ENCODE measurements at regions not wholly inside any gene's neighbourhood (a gene's known extent, or its start where the extent isn't known, plus 50 kb on each side); places are given as distances from the start of the nearest gene placed in this dataset.

DNA sequence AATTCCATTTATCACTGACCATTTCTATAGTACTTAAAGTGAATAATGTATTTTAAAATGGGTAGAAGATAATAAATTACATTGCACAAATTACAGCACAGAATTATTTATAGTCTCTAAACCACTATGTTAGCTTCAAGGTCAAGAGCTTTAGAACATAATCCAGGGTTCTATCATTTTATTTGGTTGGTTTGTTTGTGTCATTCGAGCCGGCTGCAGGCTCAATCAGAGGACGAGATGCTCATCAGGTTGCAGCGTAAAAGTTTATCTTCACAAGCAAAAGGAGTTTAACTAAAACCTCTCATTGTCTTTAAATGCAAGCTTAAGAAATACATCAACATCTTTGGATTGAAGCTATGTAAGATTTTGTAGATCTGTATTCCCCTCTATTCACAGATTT, 523.8 kb downstream of the EFNA5 start:
- Histone ChIP-seq H3K9me3 (ENCODE audit: control insufficient read depth in 3 of 3, low read length in 3 of 3) (no peaks in the 10 kb centered on the region), H3K4me1 (ENCODE audit: control insufficient read depth in 3 of 3, insufficient read depth in 3 of 3, low read length in 3 of 3) (peaks cover 0 to 5% (median 0%) of the 10 kb centered on the region in 3 donors), H3K36me3 (ENCODE audit: control insufficient read depth in 3 of 3, insufficient read depth in 3 of 3, low read length in 3 of 3) (no peaks in the 10 kb centered on the region), H3K4me3 (ENCODE audit: low read length in 3 of 3) (no peak overlapping the region), H3K27me3 (ENCODE audit: control insufficient read depth in 3 of 3, insufficient read depth in 3 of 3, low read length in 3 of 3) (no peaks in the 10 kb centered on the region), H3K9ac (ENCODE audit: low read depth in 1 of 3, low read length in 3 of 3) (no peak overlapping the region), H3K27ac (ENCODE audit: low read depth, low read length) (no peak overlapping the region)

DNA sequence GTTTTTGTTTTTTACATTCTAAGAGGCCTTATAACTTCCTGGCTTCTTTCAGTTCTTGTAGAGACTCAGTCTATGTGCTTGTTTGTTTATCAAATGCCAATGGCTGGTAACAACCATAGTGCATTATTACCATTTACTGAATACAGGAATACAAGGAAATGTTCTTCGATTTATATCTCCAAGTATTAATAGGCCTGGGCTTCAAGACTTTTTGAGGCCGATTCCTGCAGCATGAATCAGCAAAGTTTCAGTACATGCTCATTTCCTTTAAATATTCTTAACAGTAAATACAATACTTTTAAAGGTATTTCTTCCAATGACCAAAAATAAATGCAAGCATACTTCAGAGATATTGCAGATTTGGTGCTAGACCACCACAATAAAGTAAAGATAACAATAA, 535.3 kb downstream of the EFNA5 start:
- Histone ChIP-seq H3K9me3 (ENCODE audit: control insufficient read depth in 3 of 3, low read length in 3 of 3) (peaks cover 0 to 1% (median 0%) of the 10 kb centered on the region in 3 donors), H3K4me1 (ENCODE audit: control insufficient read depth in 3 of 3, insufficient read depth in 3 of 3, low read length in 3 of 3) (peaks cover 0 to 3% (median 0%) of the 10 kb centered on the region in 3 donors), H3K9ac (ENCODE audit: low read depth in 1 of 3, low read length in 3 of 3) (no peak overlapping the region), H3K36me3 (ENCODE audit: control insufficient read depth in 3 of 3, insufficient read depth in 3 of 3, low read length in 3 of 3) (no peaks in the 10 kb centered on the region), H3K27ac (ENCODE audit: low read depth, low read length) (no peak overlapping the region), H3K27me3 (ENCODE audit: control insufficient read depth in 3 of 3, insufficient read depth in 3 of 3, low read length in 3 of 3) (no peaks in the 10 kb centered on the region), H3K4me3 (ENCODE audit: low read length in 3 of 3) (no peak overlapping the region)

DNA sequence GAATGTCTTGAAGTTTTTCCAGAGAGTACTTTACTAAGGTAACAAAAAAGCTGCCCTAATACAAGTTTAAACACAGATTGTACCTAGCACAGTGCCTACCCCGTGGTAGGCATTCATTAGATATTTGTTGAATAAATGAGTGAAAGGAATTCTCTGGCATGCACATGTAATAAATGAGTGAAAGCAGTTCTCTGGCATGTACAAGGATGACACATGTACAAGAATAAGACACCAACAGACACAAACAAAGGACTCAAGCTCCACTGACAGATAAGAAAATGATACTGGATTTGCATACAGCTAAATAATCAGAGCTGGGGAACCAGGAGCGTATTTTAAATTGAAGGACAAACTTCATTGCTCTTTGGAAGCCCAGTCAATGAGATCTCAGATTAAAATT, 535.8 kb downstream of the EFNA5 start:
- Histone ChIP-seq H3K27me3 (ENCODE audit: control insufficient read depth in 3 of 3, insufficient read depth in 3 of 3, low read length in 3 of 3) (no peaks in the 10 kb centered on the region), H3K36me3 (ENCODE audit: control insufficient read depth in 3 of 3, insufficient read depth in 3 of 3, low read length in 3 of 3) (no peaks in the 10 kb centered on the region), H3K27ac (ENCODE audit: low read depth, low read length) (no peak overlapping the region), H3K4me1 (ENCODE audit: control insufficient read depth in 3 of 3, insufficient read depth in 3 of 3, low read length in 3 of 3) (peaks cover 0 to 3% (median 0%) of the 10 kb centered on the region in 3 donors), H3K9ac (ENCODE audit: low read depth in 1 of 3, low read length in 3 of 3) (no peak overlapping the region), H3K4me3 (ENCODE audit: low read length in 3 of 3) (no peak overlapping the region), H3K9me3 (ENCODE audit: control insufficient read depth in 3 of 3, low read length in 3 of 3) (no peaks in the 10 kb centered on the region)

DNA sequence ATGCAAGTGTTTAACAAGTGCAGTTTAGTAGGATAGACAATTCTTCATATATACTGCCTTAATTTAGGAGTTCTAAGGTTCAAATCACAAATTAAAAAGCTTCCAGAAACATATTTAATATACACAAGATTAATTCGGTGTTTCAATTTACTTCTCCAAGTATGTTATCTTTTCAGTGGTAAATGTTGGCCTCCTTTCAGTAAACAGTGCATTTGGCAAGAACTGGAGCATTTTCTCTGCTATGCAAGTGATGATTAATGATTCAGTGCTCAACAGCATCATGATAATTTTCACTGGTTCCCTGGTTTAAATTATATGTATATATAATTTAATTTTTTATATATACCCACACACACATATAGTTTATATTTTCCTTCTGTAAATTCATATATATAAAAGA, 541.7 kb downstream of the EFNA5 start:
- Histone ChIP-seq H3K9ac (ENCODE audit: low read depth in 1 of 3, low read length in 3 of 3) (no peak overlapping the region), H3K36me3 (ENCODE audit: control insufficient read depth in 3 of 3, insufficient read depth in 3 of 3, low read length in 3 of 3) (no peaks in the 10 kb centered on the region), H3K9me3 (ENCODE audit: control insufficient read depth in 3 of 3, low read length in 3 of 3) (no peaks in the 10 kb centered on the region), H3K4me3 (ENCODE audit: low read length in 3 of 3) (no peak overlapping the region), H3K27ac (ENCODE audit: low read depth, low read length) (no peak overlapping the region), H3K27me3 (ENCODE audit: control insufficient read depth in 3 of 3, insufficient read depth in 3 of 3, low read length in 3 of 3) (no peaks in the 10 kb centered on the region), H3K4me1 (ENCODE audit: control insufficient read depth in 3 of 3, insufficient read depth in 3 of 3, low read length in 3 of 3) (no peaks in the 10 kb centered on the region)

DNA sequence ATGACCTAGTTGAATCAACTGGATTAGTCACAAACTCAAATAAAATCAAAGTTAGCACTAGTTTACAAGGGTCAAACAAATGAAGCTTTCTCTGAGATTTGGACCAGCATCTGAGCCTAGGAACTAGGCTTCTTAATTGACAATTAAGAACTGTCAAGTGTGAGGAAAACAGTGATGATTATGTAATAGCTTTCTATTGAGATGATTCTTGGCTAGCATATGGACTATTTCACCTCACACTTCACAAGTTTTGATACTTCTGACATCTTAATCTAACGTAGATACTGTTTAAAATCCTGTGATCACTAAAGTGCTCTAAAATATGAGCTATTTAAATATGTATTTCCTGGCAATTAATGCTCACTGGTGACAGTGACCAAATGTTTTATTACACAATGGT, 542.9 kb downstream of the EFNA5 start:
- Histone ChIP-seq H3K27ac (ENCODE audit: low read depth, low read length) (no peak overlapping the region), H3K4me1 (ENCODE audit: control insufficient read depth in 3 of 3, insufficient read depth in 3 of 3, low read length in 3 of 3) (no peaks in the 10 kb centered on the region), H3K9ac (ENCODE audit: low read depth in 1 of 3, low read length in 3 of 3) (no peak overlapping the region), H3K27me3 (ENCODE audit: control insufficient read depth in 3 of 3, insufficient read depth in 3 of 3, low read length in 3 of 3) (no peaks in the 10 kb centered on the region), H3K36me3 (ENCODE audit: control insufficient read depth in 3 of 3, insufficient read depth in 3 of 3, low read length in 3 of 3) (no peaks in the 10 kb centered on the region), H3K9me3 (ENCODE audit: control insufficient read depth in 3 of 3, low read length in 3 of 3) (no peaks in the 10 kb centered on the region), H3K4me3 (ENCODE audit: low read length in 3 of 3) (no peak overlapping the region)

DNA sequence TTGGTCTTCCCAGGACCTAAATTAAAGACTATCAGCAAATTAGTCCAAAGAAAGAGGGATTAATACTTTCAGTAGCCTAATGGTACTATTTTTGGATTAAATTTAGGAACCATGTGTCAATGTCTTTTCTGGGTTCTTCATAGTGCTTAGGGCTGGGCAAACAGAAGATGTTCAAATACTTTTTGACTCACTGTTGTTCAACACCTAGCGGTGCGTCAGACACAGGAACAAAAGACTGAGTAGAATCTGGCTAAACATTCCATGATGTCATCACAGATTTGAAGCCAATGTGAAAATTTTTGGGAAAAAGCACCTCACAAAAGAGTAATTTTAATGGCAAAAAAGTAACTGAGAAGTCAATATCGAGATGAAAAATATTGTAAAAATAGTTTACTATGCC, 544.4 kb downstream of the EFNA5 start:
- Histone ChIP-seq H3K27ac (ENCODE audit: low read depth, low read length) (no peak overlapping the region), H3K9me3 (ENCODE audit: control insufficient read depth in 3 of 3, low read length in 3 of 3) (no peaks in the 10 kb centered on the region), H3K4me1 (ENCODE audit: control insufficient read depth in 3 of 3, insufficient read depth in 3 of 3, low read length in 3 of 3) (no peaks in the 10 kb centered on the region)

DNA sequence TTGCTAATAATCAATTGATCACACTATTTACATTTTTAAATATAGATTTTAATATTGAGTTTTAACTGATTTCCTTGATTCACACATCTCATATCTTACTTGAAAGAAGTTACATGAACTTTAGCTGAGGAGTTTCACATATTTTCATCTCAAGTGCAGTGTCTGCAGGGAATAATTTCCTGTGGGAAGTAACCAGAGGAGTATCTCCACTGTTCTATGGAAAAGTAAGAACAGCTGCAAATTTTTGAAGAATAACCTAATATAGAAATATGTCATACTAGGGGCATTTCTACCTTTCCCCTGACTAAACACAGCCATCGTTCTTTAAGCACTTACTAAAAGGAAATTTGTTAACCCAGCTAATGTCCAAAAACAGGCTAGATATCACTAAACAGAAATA, 546.4 kb downstream of the EFNA5 start:
- H3K27ac ChIP-seq (ENCODE audit: low read depth, low read length), result no peak overlapping the region
- H3K9ac ChIP-seq (ENCODE audit: low read depth in 1 of 3, low read length in 3 of 3), result no peak overlapping the region
- no peak overlapping the region for H3K4me3 ChIP-seq (ENCODE audit: low read length in 3 of 3)
- H3K9me3 ChIP-seq (ENCODE audit: control insufficient read depth in 3 of 3, low read length in 3 of 3), result no peaks in the 10 kb centered on the region
- H3K4me1 ChIP-seq (ENCODE audit: control insufficient read depth in 3 of 3, insufficient read depth in 3 of 3, low read length in 3 of 3), result no peaks in the 10 kb centered on the region
- no peaks in the 10 kb centered on the region for H3K36me3 ChIP-seq (ENCODE audit: control insufficient read depth in 3 of 3, insufficient read depth in 3 of 3, low read length in 3 of 3)
- H3K27me3 ChIP-seq (ENCODE audit: control insufficient read depth in 3 of 3, insufficient read depth in 3 of 3, low read length in 3 of 3), result no peaks in the 10 kb centered on the region

More for the DNA sequence above, 544.4 kb downstream of the EFNA5 start:
- Histone ChIP-seq H3K4me3 (ENCODE audit: low read length in 3 of 3) (no peak overlapping the region), H3K36me3 (ENCODE audit: control insufficient read depth in 3 of 3, insufficient read depth in 3 of 3, low read length in 3 of 3) (no peaks in the 10 kb centered on the region), H3K9ac (ENCODE audit: low read depth in 1 of 3, low read length in 3 of 3) (no peak overlapping the region), H3K27me3 (ENCODE audit: control insufficient read depth in 3 of 3, insufficient read depth in 3 of 3, low read length in 3 of 3) (no peaks in the 10 kb centered on the region)

DNA sequence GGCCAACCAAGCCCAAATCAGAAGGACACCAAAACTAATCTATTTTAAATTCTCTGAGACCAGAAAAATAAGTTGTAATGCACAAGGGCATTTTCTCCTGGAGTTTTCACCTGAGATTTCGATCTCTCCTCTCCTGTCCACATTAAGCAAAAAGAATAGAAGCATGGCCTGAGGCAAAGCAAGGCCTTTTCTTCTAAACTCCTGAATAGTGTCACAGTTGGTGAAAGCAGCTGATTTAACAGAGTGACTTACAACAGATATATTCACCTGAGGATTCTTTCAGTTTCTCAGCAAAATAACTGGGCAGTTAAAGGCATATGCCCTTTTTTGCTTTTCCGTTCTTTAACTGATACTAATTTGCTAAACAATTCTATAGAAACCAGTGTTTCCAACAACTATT, 547.7 kb downstream of the EFNA5 start:
- no peak overlapping the region for H3K4me3 ChIP-seq (ENCODE audit: low read length in 3 of 3)
- H3K36me3 ChIP-seq (ENCODE audit: control insufficient read depth in 3 of 3, insufficient read depth in 3 of 3, low read length in 3 of 3), result no peaks in the 10 kb centered on the region
- H3K27ac ChIP-seq (ENCODE audit: low read depth, low read length), result no peak overlapping the region
- no peaks in the 10 kb centered on the region for H3K4me1 ChIP-seq (ENCODE audit: control insufficient read depth in 3 of 3, insufficient read depth in 3 of 3, low read length in 3 of 3)
- no peaks in the 10 kb centered on the region for H3K9me3 ChIP-seq (ENCODE audit: control insufficient read depth in 3 of 3, low read length in 3 of 3)
- H3K9ac ChIP-seq (ENCODE audit: low read depth in 1 of 3, low read length in 3 of 3), result no peak overlapping the region
- H3K27me3 ChIP-seq (ENCODE audit: control insufficient read depth in 3 of 3, insufficient read depth in 3 of 3, low read length in 3 of 3), result no peaks in the 10 kb centered on the region

DNA sequence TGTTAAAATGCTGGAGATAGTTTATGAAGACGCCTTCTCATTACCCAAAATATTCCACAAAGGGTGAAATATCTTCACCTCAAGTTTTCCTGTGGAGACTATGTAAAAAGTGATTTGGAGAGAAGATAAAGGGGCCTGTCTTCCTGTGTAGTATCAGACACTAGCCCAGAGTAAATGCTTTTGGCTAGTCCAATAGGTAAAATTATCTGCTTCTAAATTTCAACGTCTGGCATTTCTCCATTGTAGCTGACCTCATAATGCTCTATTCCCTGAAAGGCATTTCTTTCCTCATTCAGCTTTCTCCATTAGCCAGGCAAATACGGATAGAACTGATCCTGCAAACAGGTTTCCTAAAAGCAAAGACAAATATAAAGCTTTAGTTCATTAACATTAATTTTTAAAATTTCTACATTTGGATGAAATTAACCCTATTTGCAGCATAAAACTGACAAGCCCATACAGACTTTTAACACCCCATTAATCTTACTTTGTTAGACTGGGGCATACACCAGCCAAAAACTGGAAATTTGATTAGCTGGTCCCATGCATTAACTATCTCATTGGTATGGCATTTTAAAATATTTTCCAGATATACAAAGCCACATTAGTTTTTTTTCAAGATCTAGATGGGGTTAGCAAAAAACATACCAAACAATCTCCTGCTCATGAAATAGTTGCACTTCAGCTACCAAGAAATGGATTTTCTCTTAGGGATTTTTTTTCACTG, 548.8 kb downstream of the EFNA5 start:
- Histone ChIP-seq H3K4me1 (ENCODE audit: control insufficient read depth in 3 of 3, insufficient read depth in 3 of 3, low read length in 3 of 3) (no peaks in the 10 kb centered on the region), H3K36me3 (ENCODE audit: control insufficient read depth in 3 of 3, insufficient read depth in 3 of 3, low read length in 3 of 3) (no peaks in the 10 kb centered on the region), H3K4me3 (ENCODE audit: low read length in 3 of 3) (no peak overlapping the region), H3K9ac (ENCODE audit: low read depth in 1 of 3, low read length in 3 of 3) (no peak overlapping the region), H3K9me3 (ENCODE audit: control insufficient read depth in 3 of 3, low read length in 3 of 3) (no peaks in the 10 kb centered on the region), H3K27me3 (ENCODE audit: control insufficient read depth in 3 of 3, insufficient read depth in 3 of 3, low read length in 3 of 3) (no peaks in the 10 kb centered on the region), H3K27ac (ENCODE audit: low read depth, low read length) (no peak overlapping the region)

DNA sequence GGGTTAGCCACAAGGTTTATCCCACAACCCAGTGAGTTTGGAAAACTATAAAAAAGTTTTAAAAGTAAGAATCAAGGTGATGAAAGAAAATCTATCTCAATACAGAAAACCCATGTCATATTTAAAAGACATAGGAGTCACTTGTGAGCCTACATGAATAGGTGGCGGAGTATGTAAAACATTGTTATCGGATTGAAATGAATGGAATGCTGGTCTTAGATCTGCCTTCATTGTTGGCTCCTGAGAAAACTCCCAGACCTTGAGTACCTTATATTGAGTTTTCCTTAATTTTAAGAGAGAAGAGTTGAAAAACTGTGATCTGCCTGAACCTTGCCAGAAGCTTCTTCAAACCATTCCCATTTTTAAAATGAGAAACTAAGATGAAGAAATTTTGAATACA, 551.1 kb downstream of the EFNA5 start:
- no peak overlapping the region for H3K27ac ChIP-seq (ENCODE audit: low read depth, low read length)
- H3K27me3 ChIP-seq (ENCODE audit: control insufficient read depth in 3 of 3, insufficient read depth in 3 of 3, low read length in 3 of 3), result no peaks in the 10 kb centered on the region
- H3K4me3 ChIP-seq (ENCODE audit: low read length in 3 of 3), result no peak overlapping the region
- no peaks in the 10 kb centered on the region for H3K4me1 ChIP-seq (ENCODE audit: control insufficient read depth in 3 of 3, insufficient read depth in 3 of 3, low read length in 3 of 3)
- no peaks in the 10 kb centered on the region for H3K9me3 ChIP-seq (ENCODE audit: control insufficient read depth in 3 of 3, low read length in 3 of 3)
- no peak overlapping the region for H3K9ac ChIP-seq (ENCODE audit: low read depth in 1 of 3, low read length in 3 of 3)
- no peaks in the 10 kb centered on the region for H3K36me3 ChIP-seq (ENCODE audit: control insufficient read depth in 3 of 3, insufficient read depth in 3 of 3, low read length in 3 of 3)
